Activated CD4-positive, alpha-beta memory T cell treated with anti-CD3 and anti-CD28 coated beads for 36 hours (primary cell): ENCODE measurements at regions not wholly inside any gene's neighbourhood (a gene's known extent, or its start where the extent isn't known, plus 50 kb on each side); places are given as distances from the start of the nearest gene placed in this dataset.
A peak's percentile ranks its signal among the peaks of the same experiment; 100 is the strongest.
"Not testable (repeated sequence)": the region's sequence is repeated elsewhere in the genome, so short reads cannot be mapped to it uniquely, and the experiment has no call there.

Source experiments
- CTCF ChIA-PET: fragments of 350-600 bp; sonication (Branson Sonifier 250); formaldehyde crosslinking; loops from one replicate; lab custom pipeline; 2021; ENCODE audit warnings: antibody characterized with exemption, inconsistent platforms; lab: Charles Lee
- POLR2A ChIA-PET: fragments of 350-600 bp; sonication (Branson Sonifier 250); formaldehyde crosslinking; loops from one replicate; lab custom pipeline; 2021; ENCODE audit warnings: antibody characterized with exemption; lab: Charles Lee
- DNase-seq: peaks from one replicate; pipeline ENCODE4 v3.0.0-alpha.2; 2020
- H3K27ac Mint-ChIP-seq: one replicate; pipeline ENCODE4 v1.8.0; 2021; ENCODE audit warnings: mixed read lengths
- H3K27me3 Mint-ChIP-seq: one replicate; pipeline ENCODE4 v1.8.0; 2021; ENCODE audit warnings: mixed read lengths
- H3K36me3 Mint-ChIP-seq: one replicate; pipeline ENCODE4 v1.8.0; 2021; ENCODE audit warnings: mixed read lengths
- H3K4me1 Mint-ChIP-seq: one replicate; pipeline ENCODE4 v1.8.0; 2021; ENCODE audit warnings: low read depth, mixed read lengths
- H3K4me3 Mint-ChIP-seq: one replicate; pipeline ENCODE4 v1.8.0; 2021; ENCODE audit warnings: mild to moderate bottlenecking, mixed read lengths
- H3K9me3 Mint-ChIP-seq: one replicate; pipeline ENCODE4 v1.8.0; 2021; ENCODE audit warnings: mixed read lengths
- intact Hi-C: fragments of 100-400 bp; cut with micrococcal nuclease; formaldehyde crosslinking; loops from one replicate; pipeline ENCODE4 v1.15.1; 2023

GRCh38 chr10:3961082-3961481 lies 176.1 kb upstream of the KLF6 start:
- intact Hi-C loops: loop anchor here (1.0 to 5.0 kb wide), 2 partner anchors 12 to 171 kb away; no protein-coding TSS in a partner anchor
- H3K36me3 Mint-ChIP-seq: no peaks in the 10 kb centered on the region
- H3K9me3 Mint-ChIP-seq: no peaks in the 10 kb centered on the region
- H3K4me1 Mint-ChIP-seq: peaks cover 37% of the 10 kb centered on the region
- ChIA-PET POLR2A (interaction anchor here (1.2 to 1.8 kb wide), 3 partner anchors 11 to 175 kb away, joined by 3 to 8 read pairs (median 7); partner anchors contain the start of gene KLF6), CTCF (interaction anchor here (1.2 kb wide), 1 partner anchor 54 kb away, joined by 3 read pairs; no protein-coding TSS in a partner anchor)
- H3K27ac Mint-ChIP-seq: peak overlapping the region; percentile 58
- no peak overlapping the region for H3K4me3 Mint-ChIP-seq
- DNase-seq: peak; percentile 70
- H3K27me3 Mint-ChIP-seq: no peaks in the 10 kb centered on the region

GRCh38 chr10:3960496-3960895 lies 175.5 kb upstream of the KLF6 start:
- ChIA-PET CTCF (interaction anchor here (0.6 to 1.2 kb wide), 2 partner anchors 54 to 99 kb away, joined by 3 read pairs; no protein-coding TSS in a partner anchor), POLR2A (interaction anchor here (1.2 to 1.8 kb wide), 3 partner anchors 11 to 175 kb away, joined by 3 to 8 read pairs (median 7); partner anchors contain the start of gene KLF6)
- no peaks in the 10 kb centered on the region for H3K36me3 Mint-ChIP-seq
- H3K27me3 Mint-ChIP-seq: no peaks in the 10 kb centered on the region
- DNase-seq: peak; percentile 34
- peak overlapping the region; percentile 58 for H3K27ac Mint-ChIP-seq
- H3K4me3 Mint-ChIP-seq: no peak overlapping the region
- intact Hi-C loops: loop anchor here (5.0 kb wide), 1 partner anchor 172 kb away; no protein-coding TSS in a partner anchor
- no peaks in the 10 kb centered on the region for H3K9me3 Mint-ChIP-seq
- H3K4me1 Mint-ChIP-seq: peaks cover 37% of the 10 kb centered on the region

- no peaks in the 10 kb centered on the region for H3K36me3 Mint-ChIP-seq
- no peaks in the 10 kb centered on the region for H3K27me3 Mint-ChIP-seq
- intact Hi-C loops: loop anchor here (5.0 kb wide), 1 partner anchor 173 kb away; no protein-coding TSS in a partner anchor
- CTCF ChIA-PET: no interaction called here
- POLR2A ChIA-PET: interaction anchor here (1.8 kb wide), 1 partner anchor 174 kb away, joined by 8 read pairs; the partner anchor contains the start of gene KLF6
- H3K4me1 Mint-ChIP-seq: peaks cover 37% of the 10 kb centered on the region
- H3K27ac Mint-ChIP-seq: peak overlapping the region; percentile 49
- no peaks in the 10 kb centered on the region for H3K9me3 Mint-ChIP-seq
- peak overlapping the region; percentile 27 for H3K4me3 Mint-ChIP-seq
- no peak for DNase-seq
Observed at GRCh38 chr10:3959370-3960325, 174.6 kb upstream of the KLF6 start.

DNA sequence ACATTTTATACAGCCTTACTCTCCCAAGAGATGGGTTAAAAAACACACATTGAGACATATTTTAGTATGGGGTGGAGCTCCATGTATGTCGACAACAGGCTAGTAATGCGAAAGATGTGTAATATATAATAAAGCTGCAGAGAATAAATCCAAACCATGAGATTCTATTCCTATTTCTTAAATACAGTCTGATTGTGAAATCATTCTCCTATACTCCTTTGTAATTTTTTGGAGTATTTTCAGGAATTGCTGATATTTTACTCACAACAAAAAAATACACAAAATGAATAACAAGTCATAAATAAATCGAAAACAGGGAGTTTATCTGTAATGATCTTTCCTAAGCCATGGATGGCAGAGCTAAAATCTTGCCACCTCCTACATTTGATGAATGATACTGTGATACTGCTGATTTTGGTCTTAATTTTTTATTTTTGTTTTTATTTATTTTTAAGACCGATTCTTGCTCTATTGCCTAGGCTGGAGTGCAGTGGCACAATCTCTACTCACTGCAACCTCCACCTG lies 173.5 kb upstream of the KLF6 start:
- intact Hi-C loops: no loop called here
- Mint-ChIP-seq H3K9me3 (no peaks in the 10 kb centered on the region), H3K4me1 (peaks cover 30% of the 10 kb centered on the region), H3K36me3 (no peaks in the 10 kb centered on the region), H3K27ac (no peak overlapping the region), H3K4me3 (no peak overlapping the region), H3K27me3 (no peaks in the 10 kb centered on the region)
- CTCF ChIA-PET: no interaction called here
- DNase-seq: no peak
- POLR2A ChIA-PET: no interaction called here

DNA sequence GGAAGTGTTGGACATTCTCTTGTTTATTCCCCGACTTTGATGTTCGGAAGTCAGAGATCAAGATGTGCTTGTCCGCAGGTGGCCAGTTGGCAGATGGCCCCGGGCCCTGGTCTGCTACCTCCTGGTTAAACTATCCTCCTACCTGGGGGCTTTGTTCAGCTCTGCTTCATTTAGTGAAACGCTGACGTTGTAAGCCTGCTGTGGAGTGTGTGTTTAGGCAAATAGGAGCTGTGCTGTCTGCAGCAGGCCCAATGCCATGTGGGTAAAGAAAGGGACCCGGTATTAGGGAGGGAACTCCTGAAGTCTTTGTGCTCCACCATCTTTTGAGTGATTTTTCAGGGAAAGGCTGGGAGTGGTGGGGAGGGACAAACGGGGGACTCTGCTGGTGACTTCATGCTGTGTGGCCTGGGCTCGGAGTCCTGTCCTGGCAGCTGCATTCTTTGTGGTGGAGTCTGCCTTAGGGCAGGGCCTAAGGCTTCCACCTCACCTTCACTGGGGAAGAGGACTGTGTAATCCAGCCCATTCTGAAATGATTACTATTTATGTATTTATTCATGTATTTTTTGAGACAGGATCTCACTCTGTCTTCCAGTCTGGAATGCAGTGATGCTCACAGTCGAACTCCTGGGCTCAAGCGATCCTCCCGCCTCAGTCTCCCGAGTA lies 171.1 kb upstream of the KLF6 start:
- CTCF ChIA-PET: no interaction called here
- Mint-ChIP-seq H3K27ac (no peak overlapping the region), H3K4me1 (peaks cover 15% of the 10 kb centered on the region), H3K36me3 (no peaks in the 10 kb centered on the region), H3K9me3 (no peaks in the 10 kb centered on the region), H3K27me3 (no peaks in the 10 kb centered on the region), H3K4me3 (no peak overlapping the region)
- no peak for DNase-seq
- intact Hi-C loops: no loop called here
- POLR2A ChIA-PET: no interaction called here

GRCh38 chr10:3955493-3955892 lies 170.5 kb upstream of the KLF6 start:
- ChIA-PET POLR2A (no interaction called here), CTCF (no interaction called here)
- Mint-ChIP-seq H3K4me3 (no peak overlapping the region), H3K27me3 (no peaks in the 10 kb centered on the region), H3K4me1 (peaks cover 13% of the 10 kb centered on the region), H3K27ac (no peak overlapping the region), H3K36me3 (no peaks in the 10 kb centered on the region), H3K9me3 (no peaks in the 10 kb centered on the region)
- intact Hi-C loops: no loop called here
- DNase-seq: no peak

- no peaks in the 10 kb centered on the region for H3K27me3 Mint-ChIP-seq
- POLR2A ChIA-PET: no interaction called here
- no peak for DNase-seq
- H3K4me1 Mint-ChIP-seq: peaks cover 17% of the 10 kb centered on the region
- CTCF ChIA-PET: no interaction called here
- H3K9me3 Mint-ChIP-seq: no peaks in the 10 kb centered on the region
- intact Hi-C loops: no loop called here
- H3K27ac Mint-ChIP-seq: no peak overlapping the region
- no peaks in the 10 kb centered on the region for H3K36me3 Mint-ChIP-seq
- no peak overlapping the region for H3K4me3 Mint-ChIP-seq
Observed at GRCh38 chr10:3954615-3955014, 169.6 kb upstream of the KLF6 start.

- intact Hi-C loops, DNase-seq, H3K4me3 Mint-ChIP-seq, H3K27me3 Mint-ChIP-seq, POLR2A ChIA-PET, H3K27ac Mint-ChIP-seq, H3K9me3 Mint-ChIP-seq, CTCF ChIA-PET, H3K36me3 Mint-ChIP-seq: not testable (repeated sequence)
- peaks cover 19% of the 10 kb centered on the region for H3K4me1 Mint-ChIP-seq
Observed at GRCh38 chr10:3954007-3954406, 169.0 kb upstream of the KLF6 start.

- Mint-ChIP-seq H3K36me3 (peaks cover 3% of the 10 kb centered on the region), H3K27ac (no peak overlapping the region), H3K9me3 (no peaks in the 10 kb centered on the region), H3K4me3 (no peak overlapping the region), H3K27me3 (no peaks in the 10 kb centered on the region), H3K4me1 (peaks cover 35% of the 10 kb centered on the region)
- POLR2A ChIA-PET: no interaction called here
- intact Hi-C loops: no loop called here
- DNase-seq: no peak
- CTCF ChIA-PET: no interaction called here
Observed at GRCh38 chr10:3951993-3952392, 167.0 kb upstream of the KLF6 start.

DNA sequence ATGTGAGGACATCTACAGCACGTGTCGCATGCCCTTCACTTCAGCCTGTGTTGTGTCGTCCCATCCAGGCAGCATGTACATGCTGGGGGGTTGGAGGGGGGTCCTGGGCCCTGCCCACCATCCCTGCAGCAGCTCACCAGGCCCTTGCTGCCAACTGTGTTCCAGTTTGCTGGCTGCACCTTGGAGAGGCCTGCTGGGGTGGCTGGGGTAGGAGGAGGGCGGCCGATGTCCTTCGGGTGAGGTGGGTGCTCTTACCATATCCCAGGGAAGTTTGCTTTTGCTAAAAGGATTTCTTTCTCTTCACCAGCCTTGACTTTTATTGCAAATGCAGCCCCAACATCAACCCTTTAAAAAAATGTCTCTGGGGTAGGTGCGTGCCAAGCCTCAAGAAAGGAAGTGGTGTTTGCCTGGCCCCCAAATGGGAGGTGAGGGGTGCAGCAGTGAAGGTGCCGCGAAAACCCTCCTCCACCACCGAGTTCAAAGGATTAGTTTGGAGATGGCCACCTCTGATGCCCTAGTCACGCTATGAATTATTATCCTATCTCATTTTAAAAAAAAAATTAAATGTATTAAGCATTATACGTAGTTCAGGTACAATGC lies 165.8 kb upstream of the KLF6 start:
- peak; percentile 56 for DNase-seq
- Mint-ChIP-seq H3K36me3 (peaks cover 4% of the 10 kb centered on the region), H3K4me1 (peaks cover 46% of the 10 kb centered on the region), H3K4me3 (no peak overlapping the region), H3K27me3 (no peaks in the 10 kb centered on the region), H3K9me3 (no peaks in the 10 kb centered on the region), H3K27ac (no peak overlapping the region)
- ChIA-PET CTCF (no interaction called here), POLR2A (no interaction called here)
- intact Hi-C loops: no loop called here

GRCh38 chr10:3949711-3950110 lies 164.7 kb upstream of the KLF6 start:
- H3K9me3 Mint-ChIP-seq: peaks cover 3% of the 10 kb centered on the region
- DNase-seq: no peak
- no peak overlapping the region for H3K4me3 Mint-ChIP-seq
- H3K4me1 Mint-ChIP-seq: peaks cover 53% of the 10 kb centered on the region
- no peak overlapping the region for H3K27ac Mint-ChIP-seq
- CTCF ChIA-PET: no interaction called here
- H3K27me3 Mint-ChIP-seq: no peaks in the 10 kb centered on the region
- intact Hi-C loops: loop anchor here (1.0 to 10.0 kb wide), 6 partner anchors 12 to 703 kb away; no protein-coding TSS in a partner anchor
- peaks cover 9% of the 10 kb centered on the region for H3K36me3 Mint-ChIP-seq
- POLR2A ChIA-PET: no interaction called here
